Tibial nerve (tissue), 3 donors: ENCODE measurements at regions not wholly inside any gene's neighbourhood (a gene's known extent, or its start where the extent isn't known, plus 50 kb on each side); places are given as distances from the start of the nearest gene placed in this dataset.

ENCODE experiments used
- POLR2A ChIP-seq, 2 donors: fragments of 450-650 bp; IDR thresholded peaks; one replicate each; pipeline ENCODE4 v1.6.1; 2017; ENCODE audit warnings: antibody characterized with exemption in 2 of 2, mild to moderate bottlenecking in 2 of 2, moderate library complexity in 2 of 2
- TF ChIP-seq, protein P1 (sequence below), 5 experiments: fragments of 200-600 bp in 3 of 5; fragments of 450-650 bp in 2 of 5; sonication (generic) in 3 of 5; IDR thresholded peaks; one replicate each; pipeline ENCODE4 v1.5.1; 2016 to 2019; ENCODE audit warnings: antibody characterized with exemption in 5 of 5, mild to moderate bottlenecking in 3 of 5, moderate library complexity in 2 of 5

DNA sequence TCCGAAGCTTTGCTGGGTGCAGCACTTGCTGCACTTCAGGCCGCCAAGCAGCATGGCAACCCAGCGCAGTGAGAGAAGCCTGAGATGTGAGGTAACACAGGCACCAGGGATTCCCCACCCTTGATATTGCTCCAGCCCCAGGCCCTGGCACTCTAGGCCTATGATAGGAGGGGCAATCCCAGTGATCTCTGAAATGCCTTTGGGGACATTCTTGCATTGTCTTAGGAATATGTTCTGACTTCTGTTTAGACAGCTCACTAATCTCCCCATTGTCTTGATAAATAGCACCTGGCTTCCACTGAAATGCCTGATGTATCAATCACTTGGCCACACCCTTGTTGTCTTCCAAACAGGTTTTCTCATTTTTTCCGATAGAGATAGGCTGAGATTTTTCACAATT is 102.8 kb downstream of the SOX14 start:
- TF ChIP-seq, protein P1, sequence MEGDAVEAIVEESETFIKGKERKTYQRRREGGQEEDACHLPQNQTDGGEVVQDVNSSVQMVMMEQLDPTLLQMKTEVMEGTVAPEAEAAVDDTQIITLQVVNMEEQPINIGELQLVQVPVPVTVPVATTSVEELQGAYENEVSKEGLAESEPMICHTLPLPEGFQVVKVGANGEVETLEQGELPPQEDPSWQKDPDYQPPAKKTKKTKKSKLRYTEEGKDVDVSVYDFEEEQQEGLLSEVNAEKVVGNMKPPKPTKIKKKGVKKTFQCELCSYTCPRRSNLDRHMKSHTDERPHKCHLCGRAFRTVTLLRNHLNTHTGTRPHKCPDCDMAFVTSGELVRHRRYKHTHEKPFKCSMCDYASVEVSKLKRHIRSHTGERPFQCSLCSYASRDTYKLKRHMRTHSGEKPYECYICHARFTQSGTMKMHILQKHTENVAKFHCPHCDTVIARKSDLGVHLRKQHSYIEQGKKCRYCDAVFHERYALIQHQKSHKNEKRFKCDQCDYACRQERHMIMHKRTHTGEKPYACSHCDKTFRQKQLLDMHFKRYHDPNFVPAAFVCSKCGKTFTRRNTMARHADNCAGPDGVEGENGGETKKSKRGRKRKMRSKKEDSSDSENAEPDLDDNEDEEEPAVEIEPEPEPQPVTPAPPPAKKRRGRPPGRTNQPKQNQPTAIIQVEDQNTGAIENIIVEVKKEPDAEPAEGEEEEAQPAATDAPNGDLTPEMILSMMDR (IDR thresholded peaks at IDR 0.05) = no peak
- no peak for TF ChIP-seq POLR2A (IDR thresholded peaks at IDR 0.05)
